T-cell (primary cell): ENCODE measurements at regions not wholly inside any gene's neighbourhood (a gene's known extent, or its start where the extent isn't known, plus 50 kb on each side); places are given as distances from the start of the nearest gene placed in this dataset.

Experiments
- ATAC-seq, 4 experiments: fragments of 200-7000 bp in 3 of 4; fragments of 150-1000 bp in 1 of 4; cut with Tn5 transposase; replicated peaks in 1 of 4; 1 replicate in 3 of 4; 2 replicates in 1 of 4; pipeline ENCODE4 v1.10.0; 2021; ENCODE audit warnings: moderate library complexity in 3 of 4, mild to moderate bottlenecking in 2 of 4, moderate number of reproducible peaks in 1 of 4
- CTCF ChIA-PET, 2 donors: fragments of 300-600 bp; sonication (Branson Sonifier 250); formaldehyde crosslinking; loops; one replicate each; lab custom pipeline; 2022; ENCODE audit warnings: antibody characterized with exemption in 2 of 2; lab: Charles Lee
- POLR2A ChIA-PET, 2 donors: fragments of 300-600 bp; sonication (Branson Sonifier 250); formaldehyde crosslinking; loops; one replicate each; lab custom pipeline; 2022; ENCODE audit warnings: antibody characterized with exemption in 2 of 2; lab: Charles Lee
- DNase-seq, 35 experiments: peaks; one replicate each; pipeline versions ENCODE4 v3.0.0 to v3.0.0-alpha.2; 2013 to 2023
- H3K27ac ChIP-seq: one replicate; pipeline ENCODE4 v1.5.1; 2013; ENCODE audit warnings: low read length
- H3K27me3 ChIP-seq, 2 experiments: replicated peaks in 1 of 2; 1 replicate in 1 of 2; 2 replicates in 1 of 2; pipeline versions ENCODE4 v1.6.1 to v1.7.0; 2013; ENCODE audit warnings: low read length in 1 of 2, mixed read lengths in 1 of 2; ENCODE audit not compliant: control insufficient read depth in 2 of 2, insufficient read depth in 2 of 2; ENCODE audit errors: extremely low read depth in 1 of 2
- H3K36me3 ChIP-seq, 2 donors: 1 replicate in 1 of 2; 2 replicates in 1 of 2; pipeline versions ENCODE4 v1.6.1 to v1.7.0; 2013; ENCODE audit warnings: low read length in 1 of 2; ENCODE audit not compliant: control insufficient read depth in 2 of 2, insufficient read depth in 1 of 2; ENCODE audit errors: extremely low read depth in 1 of 2
- H3K4me1 ChIP-seq, 2 experiments: 1 replicate in 1 of 2; 2 replicates in 1 of 2; pipeline versions ENCODE4 v1.6.1 to v1.7.0; 2013; ENCODE audit warnings: low read length in 2 of 2, mixed read lengths in 1 of 2; ENCODE audit not compliant: insufficient read depth in 2 of 2, control insufficient read depth in 1 of 2; ENCODE audit errors: extremely low read depth in 1 of 2
- H3K4me3 ChIP-seq, 2 donors: 1 replicate in 1 of 2; 2 replicates in 1 of 2; pipeline versions ENCODE4 v1.5.1 to v1.7.0; 2013; ENCODE audit warnings: mild to moderate bottlenecking in 2 of 2, low read length in 1 of 2, moderate library complexity in 1 of 2; ENCODE audit not compliant: control insufficient read depth in 1 of 2; ENCODE audit errors: extremely low read depth in 1 of 2
- H3K9me3 ChIP-seq: 2 replicates; pipeline ENCODE4 v1.7.0; 2013
- H3K27ac Mint-ChIP-seq, 2 donors: one replicate each; pipeline ENCODE4 v1.8.0; 2020 to 2021; ENCODE audit warnings: mild to moderate bottlenecking in 2 of 2, mixed read lengths in 2 of 2
- H3K27me3 Mint-ChIP-seq, 2 donors: one replicate each; pipeline ENCODE4 v1.8.0; 2021 to 2022; ENCODE audit warnings: mixed read lengths in 2 of 2
- H3K36me3 Mint-ChIP-seq: one replicate; pipeline ENCODE4 v1.8.0; 2021; ENCODE audit warnings: mixed read lengths
- H3K4me1 Mint-ChIP-seq, 3 donors: one replicate each; pipeline ENCODE4 v1.8.0; 2020 to 2022; ENCODE audit warnings: mixed read lengths in 3 of 3, mild to moderate bottlenecking in 1 of 3
- H3K4me3 Mint-ChIP-seq, 3 donors: one replicate each; pipeline ENCODE4 v1.8.0; 2020 to 2022; ENCODE audit warnings: mild to moderate bottlenecking in 3 of 3, mixed read lengths in 3 of 3, moderate library complexity in 3 of 3
- H3K9me3 Mint-ChIP-seq, 3 donors: one replicate each; pipeline ENCODE4 v1.8.0; 2020 to 2022; ENCODE audit warnings: mixed read lengths in 3 of 3
- WGBS: methylation state at CpG from one replicate; pipeline ENCODE4 v1.1.5; 2013; ENCODE audit warnings: missing lambda C conversion rate; ENCODE audit not compliant: insufficient coverage; 5-methylcytosine and 5-hydroxymethylcytosine counted together

- peaks cover 0 to 3% of the 10 kb centered on the region in 2 donors for H3K27me3 Mint-ChIP-seq
- DNase-seq (no peak), ATAC-seq (no peak)
- WGBS = no CpG with 5 or more reads among the region's 5 CpGs
- peaks cover 0 to 9% (median 9%) of the 10 kb centered on the region in 3 donors for H3K9me3 Mint-ChIP-seq
- no peak overlapping the region for H3K27ac ChIP-seq
- no peak overlapping the region for H3K27ac Mint-ChIP-seq
- H3K36me3 Mint-ChIP-seq = no peaks in the 10 kb centered on the region
- POLR2A ChIA-PET = no interaction called here
- no peaks in the 10 kb centered on the region for H3K4me1 ChIP-seq
- H3K4me1 Mint-ChIP-seq = no peaks in the 10 kb centered on the region
- H3K4me3 Mint-ChIP-seq = no peak overlapping the region
- CTCF ChIA-PET = no interaction called here
- H3K36me3 ChIP-seq = no peaks in the 10 kb centered on the region
- H3K27me3 ChIP-seq = no peaks in the 10 kb centered on the region
- no peaks in the 10 kb centered on the region for H3K9me3 ChIP-seq
- no peak overlapping the region for H3K4me3 ChIP-seq
Observed at GRCh38 chr15:46278486-46279090, 643.8 kb downstream of the SQOR start.

GRCh38 chr15:46280762-46281542 is 646.1 kb downstream of the SQOR start:
- no peak overlapping the region for H3K27ac ChIP-seq
- no peak for DNase-seq
- POLR2A ChIA-PET = no interaction called here
- no peak overlapping the region for H3K4me3 ChIP-seq
- Mint-ChIP-seq H3K9me3 (peaks cover 2 to 6% (median 6%) of the 10 kb centered on the region in 3 donors), H3K27me3 (peaks cover 0 to 3% of the 10 kb centered on the region in 2 donors), H3K36me3 (no peaks in the 10 kb centered on the region), H3K27ac (no peak overlapping the region), H3K4me3 (no peak overlapping the region), H3K4me1 (no peaks in the 10 kb centered on the region)
- WGBS = no CpG with 5 or more reads among the region's 4 CpGs
- H3K9me3 ChIP-seq = no peaks in the 10 kb centered on the region
- CTCF ChIA-PET = no interaction called here
- no peak for ATAC-seq
- H3K4me1 ChIP-seq = no peaks in the 10 kb centered on the region
- no peaks in the 10 kb centered on the region for H3K27me3 ChIP-seq
- no peaks in the 10 kb centered on the region for H3K36me3 ChIP-seq

- no peak for DNase-seq
- no peak for ATAC-seq
- Mint-ChIP-seq H3K27ac (no peak overlapping the region), H3K27me3 (peaks cover 2 to 4% of the 10 kb centered on the region in 2 donors), H3K4me3 (no peak overlapping the region), H3K9me3 (peaks cover 3 to 8% (median 3%) of the 10 kb centered on the region in 3 donors), H3K4me1 (no peaks in the 10 kb centered on the region), H3K36me3 (no peaks in the 10 kb centered on the region)
- no peaks in the 10 kb centered on the region for H3K4me1 ChIP-seq
- ChIA-PET POLR2A (no interaction called here), CTCF (interaction anchor here in 1 of 2 donors (0.7 kb wide), 1 partner anchor 1468 kb away, joined by 3 read pairs; no protein-coding TSS in a partner anchor)
- no peak overlapping the region for H3K27ac ChIP-seq
- H3K36me3 ChIP-seq = no peaks in the 10 kb centered on the region
- H3K27me3 ChIP-seq = no peaks in the 10 kb centered on the region
- H3K9me3 ChIP-seq = no peaks in the 10 kb centered on the region
- no peak overlapping the region for H3K4me3 ChIP-seq
- WGBS = 90% methylated on average over 1 of the region's 3 CpGs
Observed at GRCh38 chr15:46293550-46293949, 658.7 kb downstream of the SQOR start.

- H3K4me1 ChIP-seq = no peaks in the 10 kb centered on the region
- Mint-ChIP-seq H3K27me3 (peaks cover 2 to 4% of the 10 kb centered on the region in 2 donors), H3K27ac (no peak overlapping the region), H3K36me3 (no peaks in the 10 kb centered on the region), H3K9me3 (peaks cover 0 to 4% (median 0%) of the 10 kb centered on the region in 3 donors), H3K4me1 (no peaks in the 10 kb centered on the region), H3K4me3 (no peak overlapping the region)
- H3K4me3 ChIP-seq = no peak overlapping the region
- no peak for DNase-seq
- no peaks in the 10 kb centered on the region for H3K27me3 ChIP-seq
- no peaks in the 10 kb centered on the region for H3K36me3 ChIP-seq
- CTCF ChIA-PET = no interaction called here
- H3K9me3 ChIP-seq = no peaks in the 10 kb centered on the region
- H3K27ac ChIP-seq = no peak overlapping the region
- no peak for ATAC-seq
- 80% methylated on average over 6 of the region's 8 CpGs for WGBS
- POLR2A ChIA-PET = no interaction called here
Observed at GRCh38 chr15:46296002-46296401, 661.2 kb downstream of the SQOR start.

GRCh38 chr15:46296797-46297196 is 662.0 kb downstream of the SQOR start:
- DNase-seq = no peak
- H3K27me3 Mint-ChIP-seq = peaks cover 2 to 4% of the 10 kb centered on the region in 2 donors
- ATAC-seq = no peak
- Histone ChIP-seq H3K27me3 (no peaks in the 10 kb centered on the region), H3K36me3 (no peaks in the 10 kb centered on the region), H3K9me3 (no peaks in the 10 kb centered on the region), H3K4me3 (no peak overlapping the region), H3K4me1 (no peaks in the 10 kb centered on the region), H3K27ac (no peak overlapping the region)
- ChIA-PET POLR2A (no interaction called here), CTCF (no interaction called here)
- peaks cover 0 to 4% (median 0%) of the 10 kb centered on the region in 3 donors for H3K9me3 Mint-ChIP-seq
- WGBS = 83% methylated on average over 1 of the region's 2 CpGs
- no peak overlapping the region for H3K27ac Mint-ChIP-seq
- no peaks in the 10 kb centered on the region for H3K4me1 Mint-ChIP-seq
- H3K4me3 Mint-ChIP-seq = no peak overlapping the region
- H3K36me3 Mint-ChIP-seq = no peaks in the 10 kb centered on the region

- peaks cover 2 to 4% of the 10 kb centered on the region in 2 donors for H3K27me3 Mint-ChIP-seq
- H3K4me1 ChIP-seq = no peaks in the 10 kb centered on the region
- no peak overlapping the region for H3K4me3 Mint-ChIP-seq
- no peak overlapping the region for H3K27ac ChIP-seq
- 50% methylated on average over 1 of the region's 3 CpGs for WGBS
- DNase-seq (no peak), ATAC-seq (no peak)
- H3K36me3 Mint-ChIP-seq = no peaks in the 10 kb centered on the region
- ChIA-PET CTCF (no interaction called here), POLR2A (no interaction called here)
- peaks cover 0 to 4% (median 0%) of the 10 kb centered on the region in 3 donors for H3K9me3 Mint-ChIP-seq
- no peaks in the 10 kb centered on the region for H3K36me3 ChIP-seq
- H3K4me3 ChIP-seq = no peak overlapping the region
- no peaks in the 10 kb centered on the region for H3K9me3 ChIP-seq
- no peaks in the 10 kb centered on the region for H3K27me3 ChIP-seq
- H3K4me1 Mint-ChIP-seq = no peaks in the 10 kb centered on the region
- no peak overlapping the region for H3K27ac Mint-ChIP-seq
Observed at GRCh38 chr15:46297766-46298165, 662.9 kb downstream of the SQOR start.
